ENCODE measurements at regions not wholly inside any gene's neighbourhood (a gene's known extent, or its start where the extent isn't known, plus 50 kb on each side); places are given as distances from the start of the nearest gene placed in this dataset.
"Not testable (repeated sequence)": the region's sequence is repeated elsewhere in the genome, so short reads cannot be mapped to it uniquely, and the experiment has no call there.

DNA sequence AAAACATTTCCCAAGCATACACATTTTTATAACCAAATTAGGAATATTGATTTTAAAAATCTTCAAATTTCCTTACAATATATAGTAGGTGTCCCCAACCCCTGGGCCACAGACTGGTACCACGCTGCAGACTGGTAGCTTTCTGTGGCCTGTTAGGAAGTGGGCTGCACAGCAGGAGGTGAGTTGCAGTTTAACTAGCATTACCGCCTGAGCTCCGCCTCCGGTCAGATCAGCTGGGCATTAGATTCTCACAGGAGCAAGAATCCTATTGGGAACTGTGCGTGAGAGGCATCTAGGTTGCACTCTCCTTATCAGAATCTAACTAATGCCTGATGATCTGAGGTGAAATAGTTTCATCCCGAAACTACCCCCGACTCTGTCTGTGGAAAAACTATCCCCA lies 62.1 kb downstream of the ZWINT start:
- DNase-seq, result no peak

DNA sequence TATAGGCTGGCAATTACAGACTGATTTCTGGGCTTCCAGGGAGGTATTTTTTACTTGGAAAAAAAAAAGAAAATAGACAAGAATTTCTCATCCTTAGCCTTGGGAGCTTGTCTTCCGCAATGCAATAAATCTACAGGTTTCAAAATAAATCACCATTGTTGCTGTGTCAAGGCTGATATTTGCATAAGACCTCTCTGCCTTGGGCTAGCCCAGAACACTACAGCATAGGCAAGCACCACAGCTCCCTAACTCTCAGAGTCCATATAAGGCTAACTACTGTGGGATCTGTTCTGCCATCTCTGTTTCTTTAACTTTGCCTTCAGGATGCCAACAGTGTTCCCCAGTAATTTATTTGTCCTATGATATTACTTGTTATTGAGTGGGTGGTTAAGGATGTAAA lies 64.4 kb downstream of the ZWINT start:
- DNase-seq, result no peak

- no peak for DNase-seq
These were observed 72.7 kb downstream of the ZWINT start for GRCh38 chr10:56288403-56288802.

DNA sequence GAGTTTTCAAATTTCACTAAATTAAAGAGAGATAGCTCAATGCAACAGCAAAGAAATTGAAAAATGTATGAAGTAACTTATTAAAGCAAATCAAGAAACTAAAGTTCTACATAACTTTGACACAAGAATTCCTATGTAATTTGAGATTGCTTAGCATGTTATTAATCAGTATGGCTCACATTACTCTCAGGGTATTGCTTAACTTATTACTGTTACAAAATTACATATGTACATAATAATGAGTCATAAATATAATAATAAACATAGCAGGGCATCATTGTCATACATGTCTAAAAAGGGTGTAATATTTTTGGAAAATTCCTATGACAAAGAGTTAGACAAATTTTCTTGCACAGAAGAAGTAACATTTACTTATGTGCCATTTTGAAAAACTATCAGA lies 75.0 kb downstream of the ZWINT start:
- no peak for DNase-seq

- no peak for DNase-seq
These were observed 81.8 kb downstream of the ZWINT start for GRCh38 chr10:56279270-56279669.

DNA sequence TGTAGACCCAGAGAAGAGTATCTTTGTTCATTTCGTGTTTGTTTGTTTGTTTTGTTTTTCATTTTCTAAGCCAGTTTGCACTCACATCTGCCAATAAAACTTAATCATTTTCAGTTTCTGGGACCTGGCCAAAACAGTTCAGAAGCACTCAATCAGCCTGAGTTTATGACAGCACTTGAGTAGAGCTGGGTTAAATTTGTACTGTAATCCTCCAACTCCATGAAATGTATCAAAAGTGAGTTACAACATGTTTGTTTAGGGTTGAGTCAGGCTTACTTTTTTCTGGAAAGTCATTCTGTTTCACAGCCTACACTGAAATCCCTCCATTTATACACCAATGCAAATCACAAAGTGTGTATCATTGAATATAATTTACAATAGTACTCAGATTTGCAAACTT lies 91.9 kb downstream of the ZWINT start:
- peak; percentile 33 for DNase-seq

- no peak for DNase-seq
These were observed 94.9 kb downstream of the ZWINT start for GRCh38 chr10:56266120-56266519.

DNA sequence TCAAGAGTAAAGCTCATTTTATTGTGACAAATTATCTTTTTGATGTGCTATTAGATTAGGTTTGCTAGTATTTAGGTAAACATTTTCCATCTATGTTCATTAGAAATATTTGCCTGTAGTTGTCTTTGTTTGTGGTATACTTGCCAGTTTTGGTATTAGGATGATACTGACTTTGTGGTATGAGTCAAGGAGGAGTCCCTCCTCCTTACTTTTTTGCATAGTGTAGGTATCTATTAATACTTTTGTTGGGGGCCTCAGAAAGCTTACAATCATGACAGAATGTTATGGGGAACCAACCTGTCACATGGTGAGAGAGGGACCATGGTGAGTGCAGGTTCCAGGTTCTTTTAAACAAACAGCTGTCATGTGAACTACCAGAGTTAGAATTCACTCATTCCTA lies 102.1 kb downstream of the ZWINT start:
- DNase-seq, result no peak

- no peak for DNase-seq
These were observed 102.7 kb downstream of the ZWINT start for GRCh38 chr10:56258378-56258777.

- no peak for DNase-seq
These were observed 105.8 kb downstream of the ZWINT start for GRCh38 chr10:56255298-56255697.

GRCh38 chr10:56240471-56240870 lies 120.6 kb downstream of the ZWINT start:
- no peak for DNase-seq

- no peak for DNase-seq
These were observed 129.6 kb downstream of the ZWINT start for GRCh38 chr10:56231436-56231835.

GRCh38 chr10:56222237-56222636 lies 138.8 kb downstream of the ZWINT start:
- DNase-seq, result no peak

- no peak for DNase-seq
These were observed 148.1 kb downstream of the ZWINT start for GRCh38 chr10:56212951-56213350.

DNA sequence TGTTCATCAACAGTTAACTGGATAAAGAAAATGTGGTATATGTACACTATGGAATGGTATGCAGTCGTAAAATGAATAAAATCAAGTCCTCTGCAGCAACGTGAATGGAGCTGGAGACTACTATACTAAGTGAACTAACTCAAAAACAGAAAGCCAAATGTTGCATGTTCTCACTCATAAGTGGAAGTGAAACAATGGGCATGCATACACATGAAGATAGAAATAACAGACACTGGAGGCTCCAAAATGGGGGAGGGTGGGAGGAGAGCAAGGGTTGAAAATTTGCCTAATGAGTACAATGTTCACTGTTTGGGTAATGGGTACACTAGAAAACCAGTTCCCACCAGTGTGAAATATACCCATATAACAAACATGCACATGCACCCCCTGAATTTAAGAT lies 179.5 kb downstream of the ZWINT start:
- no peak for DNase-seq

DNA sequence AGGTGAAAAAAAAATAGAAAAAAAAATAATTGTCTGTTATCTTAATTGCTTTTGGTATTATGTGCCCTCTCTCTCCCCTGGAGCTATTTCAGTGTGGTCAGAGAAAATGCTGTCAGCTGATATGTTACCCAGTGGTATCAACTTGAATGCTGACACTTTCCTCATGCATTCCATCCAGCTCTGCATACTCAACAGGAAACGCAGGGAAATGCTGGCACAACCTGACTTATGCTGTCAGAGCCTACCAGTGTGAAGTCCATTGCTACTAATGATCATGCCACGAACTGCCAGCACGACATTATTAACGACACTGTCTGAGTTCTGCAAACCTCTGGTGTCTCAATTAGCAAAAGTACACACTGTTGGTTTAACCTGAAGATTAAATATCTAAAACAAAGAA lies 182.8 kb downstream of the ZWINT start:
- no peak for DNase-seq

GRCh38 chr10:56155091-56155513 lies 206.0 kb downstream of the ZWINT start:
- DNase-seq, result not testable (repeated sequence)

- DNase-seq, result peak; percentile 56
These were observed 214.3 kb downstream of the ZWINT start for GRCh38 chr10:56146806-56147205.

DNA sequence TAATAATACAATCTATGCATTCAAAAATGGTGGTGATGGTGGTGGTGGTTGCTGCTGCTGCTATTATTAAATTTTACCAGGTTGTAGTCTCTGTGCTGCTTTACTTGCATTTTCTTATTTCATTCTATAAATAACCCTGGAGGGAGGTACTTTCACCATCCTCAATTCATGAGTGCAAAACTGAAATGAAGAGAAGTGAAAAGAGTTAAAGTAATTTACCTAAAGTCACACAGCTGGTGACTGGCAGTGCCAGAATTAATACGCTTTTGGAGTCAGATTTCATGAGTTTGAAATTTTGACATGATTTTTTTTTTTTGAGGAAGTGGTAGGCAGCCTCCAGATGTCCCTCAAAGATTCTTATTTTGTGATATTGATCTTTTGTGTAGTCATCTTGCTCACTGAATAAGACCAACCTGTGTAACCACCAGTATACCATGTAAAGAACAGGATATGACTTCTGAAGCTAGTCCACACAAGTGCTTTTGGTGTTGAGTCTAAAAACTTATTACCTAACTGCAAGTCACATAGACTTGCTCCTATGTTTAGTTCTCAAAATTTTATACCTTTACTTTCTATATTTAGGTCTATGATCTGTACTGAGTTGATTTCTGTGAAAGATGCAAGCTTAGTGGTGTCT lies 218.8 kb downstream of the ZWINT start:
- no peak for DNase-seq

DNA sequence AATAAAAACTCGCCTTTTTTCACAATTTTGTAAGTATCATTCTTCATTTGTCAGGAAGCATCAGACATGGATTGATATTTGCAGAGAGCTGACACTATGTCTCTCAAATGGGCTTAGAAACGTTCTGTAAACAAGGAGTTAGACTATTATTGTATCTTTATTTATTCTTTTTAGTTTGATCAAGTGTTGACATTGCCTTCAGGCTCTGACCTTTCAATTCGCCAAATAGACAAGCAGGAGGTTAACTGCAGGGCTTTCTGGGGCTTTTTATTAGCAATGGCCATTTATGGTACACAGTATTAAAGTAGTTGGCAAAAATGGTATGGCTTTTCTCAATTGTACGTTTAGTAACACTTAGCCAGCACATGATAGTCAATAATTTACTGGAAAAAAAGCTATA lies 221.7 kb downstream of the ZWINT start:
- peak; percentile 14 for DNase-seq

DNA sequence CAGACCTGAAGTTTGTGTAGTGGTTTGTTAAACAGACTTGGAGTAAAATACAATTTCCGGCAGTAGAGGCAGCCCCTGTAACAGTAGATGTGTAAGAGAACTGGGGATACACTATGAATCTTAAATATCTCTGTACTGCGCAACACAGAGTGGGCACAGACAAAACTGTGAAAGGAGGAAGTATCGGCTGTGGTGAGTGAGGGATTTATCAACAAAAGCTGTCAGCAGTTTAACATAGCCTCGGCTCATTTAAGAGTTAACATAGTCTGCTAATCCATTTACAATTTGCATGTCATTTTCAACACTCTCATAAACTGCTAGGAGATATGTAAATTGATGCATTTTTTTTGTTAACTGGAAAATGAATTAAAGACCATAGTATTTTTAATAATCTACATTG lies 225.2 kb downstream of the ZWINT start:
- no peak for DNase-seq

DNA sequence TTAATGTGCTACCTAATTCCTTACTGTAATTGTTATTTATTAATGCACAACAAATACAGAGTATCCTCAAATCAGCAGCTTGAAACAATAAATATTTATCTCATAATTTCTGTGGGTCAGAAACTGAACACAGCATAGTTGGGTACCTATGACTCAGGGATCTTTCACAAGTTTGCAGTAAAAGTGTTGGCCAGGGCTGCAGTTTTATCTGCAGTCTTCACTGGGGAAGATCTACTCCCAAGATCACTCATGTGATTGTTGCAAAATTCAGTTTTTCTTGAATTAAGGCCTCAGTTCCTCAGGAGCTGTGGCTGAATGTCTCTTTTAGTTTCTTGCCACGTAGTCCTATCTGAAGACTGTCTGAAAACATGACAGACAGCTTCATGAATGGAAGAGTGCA lies 237.8 kb downstream of the ZWINT start:
- no peak for DNase-seq

- no peak for DNase-seq
These were observed 244.4 kb downstream of the ZWINT start for GRCh38 chr10:56116684-56117083.

GRCh38 chr10:56109454-56109853 lies 251.6 kb downstream of the ZWINT start:
- DNase-seq, result no peak

DNA sequence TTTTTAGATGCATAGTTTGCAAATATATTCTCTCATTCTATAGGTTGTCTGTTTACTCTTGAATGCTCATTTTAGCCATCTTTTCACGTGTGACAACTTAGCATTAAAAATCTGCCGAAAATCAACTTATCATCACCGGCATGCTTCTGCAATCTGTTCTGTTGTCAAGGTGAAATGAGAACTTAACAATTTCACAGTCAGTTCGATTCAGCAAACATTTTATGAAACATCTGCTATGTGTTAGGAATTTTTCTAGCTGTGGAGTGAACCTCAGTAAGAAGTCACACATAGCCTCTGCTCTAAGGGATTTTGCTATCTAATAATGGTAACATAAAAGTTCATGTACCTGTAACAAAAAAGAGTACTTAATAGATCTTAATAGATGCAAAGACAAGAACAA lies 256.1 kb downstream of the ZWINT start:
- no peak for DNase-seq

DNA sequence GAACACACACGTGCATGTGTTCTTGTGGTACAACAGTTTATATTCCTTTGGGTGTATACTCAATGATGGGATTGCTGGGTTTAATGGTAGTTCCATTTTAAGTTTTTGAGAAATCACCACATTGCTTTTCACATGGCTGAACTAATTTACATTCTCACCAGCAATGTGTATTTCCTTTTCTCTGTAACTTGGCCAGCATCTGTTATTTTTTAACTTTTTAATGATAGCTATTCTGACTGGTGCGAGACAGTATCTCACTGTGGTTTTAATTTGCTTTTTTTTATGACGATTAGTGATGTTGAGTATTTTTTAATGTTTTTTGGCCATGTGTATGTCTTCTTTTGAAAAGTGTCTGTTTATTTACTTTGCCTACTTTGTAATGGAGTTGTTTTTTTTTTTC lies 256.6 kb downstream of the ZWINT start:
- no peak for DNase-seq
